ENCODE measurements at regions not wholly inside any gene's neighbourhood (a gene's known extent, or its start where the extent isn't known, plus 50 kb on each side); places are given as distances from the start of the nearest gene placed in this dataset.
A peak's percentile ranks its signal among the peaks of the same experiment; 100 is the strongest.

GRCh38 chr2:14136030-14136429, 496.5 kb upstream of the LRATD1 start:
- Histone ChIP-seq H3K9me3 (ENCODE audit: low read length) (peaks cover 15% of the 10 kb centered on the region; the same call in 1 of the 2 replicates), H2AFZ (ENCODE audit: low read length) (no peak overlapping the region), H3K27me3 (ENCODE audit: control insufficient read depth in 1 of 2, insufficient read depth in 2 of 2, low read length in 2 of 2) (no peaks in the 10 kb centered on the region), H3K4me3 (replicated peaks in 1 of 3; ENCODE audit: insufficient read depth in 1 of 3, low read depth in 2 of 3, low read length in 3 of 3) (no peak overlapping the region), H3K79me2 (ENCODE audit: insufficient read depth, low read length) (no peaks in the 10 kb centered on the region), H3K4me1 (ENCODE audit: insufficient read depth, low read length) (no peaks in the 10 kb centered on the region), H4K20me1 (ENCODE audit: insufficient read depth, low read length) (no peaks in the 10 kb centered on the region), H3K9ac (ENCODE audit: insufficient read depth, low read depth, low read length) (no peak overlapping the region), H3K36me3 (replicated peaks in 1 of 2; ENCODE audit: control insufficient read depth in 1 of 2, insufficient read depth in 2 of 2, low read length in 2 of 2) (no peaks in the 10 kb centered on the region), H3K27ac (ENCODE audit: extremely low read length, insufficient read depth, low read length) (no peak overlapping the region), H3K4me2 (ENCODE audit: low read depth, low read length) (no peak overlapping the region)
- intact Hi-C loops (cut with micrococcal nuclease; ENCODE audit: unreplicated experiment) (no loop called here), in situ Hi-C loops (cut with HindIII; ENCODE audit: extremely low pct_ligation_motif_present, low pct_unique_long_range_greater_than_20kb) (no loop called here)
- BruUV-seq (replicated peaks) = no TSS peak
- ATAC-seq (no peak), DNase-seq (ENCODE audit: low spot score) (no peak), FAIRE-seq (no peak)
- WGBS (ENCODE audit: low lambda C conversion rate) = 46% methylated on average over 2 of the region's 2 CpGs
- ChIA-PET CTCF (ENCODE audit: low intra/inter-chr PET ratio, low total read pairs) (no interaction called here), POLR2A (no interaction called here)
- no peak for TF ChIP-seq HBP1 (CRISPR knock-in tag; IDR thresholded peaks at IDR 0.05; ENCODE audit: low read depth)
- no peak for TF ChIP-seq ZNF543 (CRISPR knock-in tag; IDR thresholded peaks at IDR 0.05)
- no peak for TF ChIP-seq SP2 (CRISPR knock-in tag; IDR thresholded peaks at IDR 0.05)
- peak; percentile 69 for TF ChIP-seq MAFF (IDR thresholded peaks at IDR 0.05; ENCODE audit: low read depth, low read length)
- no peak for TF ChIP-seq ZNF839 (CRISPR knock-in tag; IDR thresholded peaks at IDR 0.05; ENCODE audit: borderline replicate concordance)
- peak; percentile 57 to 79; a peak in 3 of 4 replicates for TF ChIP-seq MAFK (conservative IDR thresholded peaks at IDR 0.05 in 1 of 2, IDR thresholded peaks at IDR 0.05 in 1 of 2; ENCODE audit: low read length in 2 of 2)
- no peak for TF ChIP-seq ZBTB43 (CRISPR knock-in tag; conservative IDR thresholded peaks at IDR 0.05)
- no peak for TF ChIP-seq KAT2B (IDR thresholded peaks at IDR 0.05; ENCODE audit: borderline replicate concordance, low read depth, low read length)
- TF ChIP-seq SMYD3 (CRISPR knock-in tag; IDR thresholded peaks at IDR 0.05) = no peak
- TF ChIP-seq ZNF367 (CRISPR knock-in tag; IDR thresholded peaks at IDR 0.05; ENCODE audit: borderline replicate concordance) = no peak
- TF ChIP-seq ZFP36 (IDR thresholded peaks at IDR 0.05; ENCODE audit: borderline replicate concordance, low read depth, low read length, partially characterized antibody) = no peak
- TF ChIP-seq KAT7 (CRISPR knock-in tag; IDR thresholded peaks at IDR 0.05; ENCODE audit: borderline replicate concordance) = no peak
- TF ChIP-seq PATZ1 (CRISPR knock-in tag; IDR thresholded peaks at IDR 0.05) = no peak

Data from HepG2 (cell line).